Activated naive CD8-positive, alpha-beta T cell treated with anti-CD3 and anti-CD28 coated beads, Interleukin-2, amount 50 U/mL, for 24 hours (primary cell): ENCODE measurements at regions not wholly inside any gene's neighbourhood (a gene's known extent, or its start where the extent isn't known, plus 50 kb on each side); places are given as distances from the start of the nearest gene placed in this dataset.

ENCODE experiments used
- ATAC-seq: fragments of 150-1000 bp; cut with Tn5 transposase; one replicate; pipeline ENCODE4 v1.10.0; 2021
- DNase-seq: peaks from one replicate; pipeline ENCODE4 v3.0.0; 2021
- H3K27ac Mint-ChIP-seq: one replicate; pipeline ENCODE4 v1.8.0; 2021; ENCODE audit warnings: mild to moderate bottlenecking, mixed read lengths
- H3K27me3 Mint-ChIP-seq: one replicate; pipeline ENCODE4 v1.8.0; 2021; ENCODE audit warnings: mixed read lengths
- H3K36me3 Mint-ChIP-seq: one replicate; pipeline ENCODE4 v1.8.0; 2021; ENCODE audit warnings: low read depth, mixed read lengths
- H3K4me1 Mint-ChIP-seq: one replicate; pipeline ENCODE4 v1.8.0; 2021; ENCODE audit warnings: mixed read lengths
- H3K4me3 Mint-ChIP-seq: one replicate; pipeline ENCODE4 v1.8.0; 2021; ENCODE audit warnings: mild to moderate bottlenecking, moderate library complexity, mixed read lengths
- H3K9me3 Mint-ChIP-seq: one replicate; pipeline ENCODE4 v1.8.0; 2021; ENCODE audit warnings: mixed read lengths

- Mint-ChIP-seq H3K4me3 (no peak overlapping the region), H3K27ac (no peak overlapping the region), H3K27me3 (no peaks in the 10 kb centered on the region), H3K4me1 (no peaks in the 10 kb centered on the region), H3K9me3 (no peaks in the 10 kb centered on the region), H3K36me3 (no peaks in the 10 kb centered on the region)
- DNase-seq (no peak), ATAC-seq (no peak)
These were observed 252.2 kb upstream of the CDH7 start for GRCh38 chr18:65498605-65499004.

DNA sequence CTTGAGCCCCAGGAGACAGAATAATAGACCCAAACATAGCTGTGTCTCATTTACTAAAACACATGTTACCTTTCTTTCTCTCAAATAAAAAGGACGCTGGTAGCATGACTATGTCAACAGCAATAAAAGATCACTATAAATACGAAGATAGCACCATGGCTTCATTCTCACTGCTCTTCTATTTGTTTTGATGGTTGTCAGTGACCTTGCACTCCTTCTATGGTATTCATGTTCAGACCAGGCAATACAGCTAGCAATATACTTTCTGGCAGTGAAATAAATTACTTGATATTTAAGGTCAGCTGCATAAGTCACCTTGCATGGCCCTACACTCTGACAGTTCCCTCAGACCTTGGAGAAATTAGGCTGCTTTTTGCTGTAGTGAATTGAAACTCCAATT is 263.2 kb upstream of the CDH7 start:
- Mint-ChIP-seq H3K36me3 (no peaks in the 10 kb centered on the region), H3K27me3 (no peaks in the 10 kb centered on the region), H3K27ac (no peak overlapping the region), H3K4me1 (no peaks in the 10 kb centered on the region), H3K9me3 (peaks cover 8% of the 10 kb centered on the region), H3K4me3 (no peak overlapping the region)
- ATAC-seq (no peak), DNase-seq (no peak)

DNA sequence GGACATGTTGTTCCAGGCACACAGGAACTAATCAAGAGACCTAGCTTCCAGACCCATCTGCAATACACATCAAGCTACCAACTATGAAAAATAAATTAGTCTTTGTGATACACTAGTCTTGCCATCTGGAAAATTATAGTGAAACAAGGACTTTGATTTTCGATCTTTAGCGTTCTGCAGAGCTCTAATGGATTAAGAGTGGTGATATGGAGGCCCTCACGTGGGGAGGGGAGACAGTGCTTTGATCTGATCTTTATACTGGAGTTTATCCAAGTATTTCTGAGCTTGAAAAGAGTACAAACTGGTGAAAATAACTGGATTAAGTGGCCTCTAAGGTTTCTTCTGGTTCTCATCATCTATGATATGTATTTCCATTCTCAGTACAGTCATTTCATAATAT is 273.4 kb upstream of the CDH7 start:
- Mint-ChIP-seq H3K9me3 (no peaks in the 10 kb centered on the region), H3K27me3 (no peaks in the 10 kb centered on the region), H3K27ac (no peak overlapping the region), H3K36me3 (no peaks in the 10 kb centered on the region), H3K4me3 (no peak overlapping the region), H3K4me1 (no peaks in the 10 kb centered on the region)
- ATAC-seq (no peak), DNase-seq (no peak)

GRCh38 chr18:65468881-65469280 is 281.9 kb upstream of the CDH7 start:
- Mint-ChIP-seq H3K27me3 (no peaks in the 10 kb centered on the region), H3K36me3 (no peaks in the 10 kb centered on the region), H3K4me3 (no peak overlapping the region), H3K9me3 (peaks cover 8% of the 10 kb centered on the region), H3K27ac (no peak overlapping the region), H3K4me1 (no peaks in the 10 kb centered on the region)
- DNase-seq (no peak), ATAC-seq (no peak)

- no peak overlapping the region for H3K27ac Mint-ChIP-seq
- H3K4me3 Mint-ChIP-seq, result no peak overlapping the region
- H3K9me3 Mint-ChIP-seq, result peaks cover 15% of the 10 kb centered on the region
- no peak for DNase-seq
- ATAC-seq, result no peak
- no peaks in the 10 kb centered on the region for H3K27me3 Mint-ChIP-seq
- H3K36me3 Mint-ChIP-seq, result no peaks in the 10 kb centered on the region
- no peaks in the 10 kb centered on the region for H3K4me1 Mint-ChIP-seq
These were observed 286.5 kb upstream of the CDH7 start for GRCh38 chr18:65464361-65464760.

DNA sequence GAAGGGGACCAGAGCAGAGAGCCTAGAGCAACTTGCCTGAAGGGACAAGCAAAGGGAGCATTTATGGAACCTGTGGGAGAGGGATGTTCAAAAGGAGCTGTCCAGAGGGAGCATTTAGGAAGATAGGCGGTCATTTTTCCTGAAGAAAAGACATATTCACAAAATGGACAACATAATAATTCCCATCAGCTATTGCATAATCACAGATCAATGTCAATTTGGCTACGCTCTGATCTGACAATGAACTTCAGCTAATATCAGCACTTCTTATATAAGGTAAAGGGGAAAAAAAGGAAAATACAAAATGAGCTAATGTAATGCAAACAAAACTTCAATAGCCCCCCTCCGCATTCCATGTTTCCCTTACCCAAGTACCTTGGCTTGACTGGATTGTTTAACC is 291.1 kb upstream of the CDH7 start:
- Mint-ChIP-seq H3K4me3 (no peak overlapping the region), H3K27me3 (no peaks in the 10 kb centered on the region), H3K27ac (no peak overlapping the region), H3K4me1 (no peaks in the 10 kb centered on the region), H3K36me3 (no peaks in the 10 kb centered on the region), H3K9me3 (peaks cover 11% of the 10 kb centered on the region)
- ATAC-seq (no peak), DNase-seq (no peak)

DNA sequence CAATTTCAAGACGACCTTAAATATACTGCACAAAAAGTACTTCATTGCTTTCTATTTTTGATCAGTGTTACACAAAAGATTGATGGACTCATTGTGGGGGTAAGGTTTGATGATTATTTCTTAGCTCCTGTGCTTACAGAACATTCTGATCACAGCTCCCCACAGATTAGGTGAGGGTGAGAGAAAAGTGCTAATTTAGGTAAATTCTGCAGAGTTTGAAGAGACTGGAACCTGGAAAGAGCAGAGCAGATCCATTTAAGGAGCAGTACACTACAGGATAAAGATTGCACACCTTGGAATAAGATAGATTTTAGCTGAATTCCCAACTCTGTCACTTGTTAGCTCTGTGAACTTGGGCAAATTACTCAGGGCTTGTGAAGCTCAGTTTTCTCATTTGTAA is 291.9 kb upstream of the CDH7 start:
- DNase-seq (no peak), ATAC-seq (no peak)
- Mint-ChIP-seq H3K36me3 (no peaks in the 10 kb centered on the region), H3K4me1 (no peaks in the 10 kb centered on the region), H3K27me3 (no peaks in the 10 kb centered on the region), H3K27ac (no peak overlapping the region), H3K9me3 (peaks cover 7% of the 10 kb centered on the region), H3K4me3 (no peak overlapping the region)

DNA sequence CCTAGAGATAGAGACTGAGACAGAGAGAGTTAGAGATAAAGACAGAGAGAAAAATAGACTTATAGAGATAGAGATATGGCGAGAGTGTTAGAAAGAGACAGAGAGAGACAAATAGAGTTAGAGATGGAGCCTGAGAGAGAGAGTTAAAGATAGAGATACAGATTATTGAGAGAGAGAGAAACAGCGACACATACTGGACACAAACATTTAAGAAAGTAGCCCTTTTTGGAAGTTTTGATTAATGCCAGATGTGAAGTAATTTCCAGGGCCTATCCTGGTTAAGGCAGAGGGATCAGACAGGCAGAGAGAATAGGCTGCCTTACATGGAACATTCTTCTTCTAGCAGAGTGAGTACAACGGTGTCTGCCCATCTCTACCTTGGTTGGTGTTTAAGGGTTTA is 311.6 kb upstream of the CDH7 start:
- DNase-seq, result no peak
- H3K4me3 Mint-ChIP-seq, result no peak overlapping the region
- H3K36me3 Mint-ChIP-seq, result no peaks in the 10 kb centered on the region
- no peaks in the 10 kb centered on the region for H3K9me3 Mint-ChIP-seq
- no peaks in the 10 kb centered on the region for H3K27me3 Mint-ChIP-seq
- no peak overlapping the region for H3K27ac Mint-ChIP-seq
- no peak for ATAC-seq
- H3K4me1 Mint-ChIP-seq, result no peaks in the 10 kb centered on the region

- H3K4me3 Mint-ChIP-seq, result no peak overlapping the region
- DNase-seq (no peak), ATAC-seq (no peak)
- H3K27me3 Mint-ChIP-seq, result no peaks in the 10 kb centered on the region
- no peaks in the 10 kb centered on the region for H3K4me1 Mint-ChIP-seq
- H3K36me3 Mint-ChIP-seq, result no peaks in the 10 kb centered on the region
- H3K27ac Mint-ChIP-seq, result no peak overlapping the region
- H3K9me3 Mint-ChIP-seq, result no peaks in the 10 kb centered on the region
These were observed 314.4 kb upstream of the CDH7 start for GRCh38 chr18:65436430-65436829.

DNA sequence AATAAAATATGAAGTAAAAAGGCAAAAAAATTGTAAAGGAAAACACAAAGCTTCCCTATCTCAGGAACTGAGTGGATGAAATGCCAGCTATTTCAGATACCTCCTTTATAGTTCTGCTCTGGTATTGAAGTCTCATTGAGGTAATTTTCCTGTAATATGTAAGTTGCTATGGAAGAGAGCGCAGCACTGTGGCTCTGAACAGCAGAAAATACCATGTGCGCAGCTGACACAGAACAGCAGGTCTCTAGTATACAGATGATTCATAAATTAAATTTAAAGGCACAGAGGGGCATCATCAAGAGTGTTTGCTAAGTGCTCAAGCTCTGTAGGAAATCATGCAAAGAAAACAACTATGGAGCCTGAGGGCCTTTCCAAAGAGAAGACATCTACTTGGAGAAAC is 315.3 kb upstream of the CDH7 start:
- Mint-ChIP-seq H3K9me3 (no peaks in the 10 kb centered on the region), H3K4me3 (no peak overlapping the region), H3K27ac (no peak overlapping the region), H3K36me3 (no peaks in the 10 kb centered on the region), H3K27me3 (no peaks in the 10 kb centered on the region), H3K4me1 (no peaks in the 10 kb centered on the region)
- DNase-seq (no peak), ATAC-seq (no peak)

- Mint-ChIP-seq H3K27ac (no peak overlapping the region), H3K4me3 (no peak overlapping the region), H3K9me3 (peaks cover 6% of the 10 kb centered on the region), H3K27me3 (no peaks in the 10 kb centered on the region), H3K36me3 (no peaks in the 10 kb centered on the region), H3K4me1 (no peaks in the 10 kb centered on the region)
- no peak for ATAC-seq
- DNase-seq, result no peak
These were observed 321.2 kb upstream of the CDH7 start for GRCh38 chr18:65429601-65430000.

DNA sequence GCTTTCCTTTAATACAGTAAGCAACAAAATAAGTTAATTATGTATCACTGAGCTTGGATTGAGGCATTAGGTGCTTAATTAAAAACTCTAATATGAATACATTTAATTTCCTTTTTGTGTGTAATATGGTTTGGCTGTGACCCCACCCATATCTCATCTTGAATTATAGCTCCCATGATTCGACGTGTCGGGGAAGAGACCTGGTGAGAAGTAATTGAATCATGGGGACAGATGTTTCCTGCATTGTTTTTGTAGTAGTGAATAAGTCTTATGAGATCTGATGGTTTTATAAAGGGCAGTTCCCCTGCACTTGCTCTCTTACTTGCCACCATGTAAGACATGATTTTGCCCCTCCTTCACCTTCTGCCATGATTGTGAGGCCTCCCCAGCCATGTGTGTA is 325.4 kb upstream of the CDH7 start:
- Mint-ChIP-seq H3K36me3 (no peaks in the 10 kb centered on the region), H3K27me3 (no peaks in the 10 kb centered on the region), H3K27ac (no peak overlapping the region), H3K4me3 (no peak overlapping the region), H3K9me3 (peaks cover 16% of the 10 kb centered on the region), H3K4me1 (no peaks in the 10 kb centered on the region)
- ATAC-seq (no peak), DNase-seq (no peak)

GRCh38 chr18:65423776-65424175 is 327.0 kb upstream of the CDH7 start:
- no peak overlapping the region for H3K27ac Mint-ChIP-seq
- H3K9me3 Mint-ChIP-seq, result peaks cover 16% of the 10 kb centered on the region
- ATAC-seq, result no peak
- no peaks in the 10 kb centered on the region for H3K27me3 Mint-ChIP-seq
- H3K36me3 Mint-ChIP-seq, result no peaks in the 10 kb centered on the region
- no peak for DNase-seq
- no peaks in the 10 kb centered on the region for H3K4me1 Mint-ChIP-seq
- no peak overlapping the region for H3K4me3 Mint-ChIP-seq

DNA sequence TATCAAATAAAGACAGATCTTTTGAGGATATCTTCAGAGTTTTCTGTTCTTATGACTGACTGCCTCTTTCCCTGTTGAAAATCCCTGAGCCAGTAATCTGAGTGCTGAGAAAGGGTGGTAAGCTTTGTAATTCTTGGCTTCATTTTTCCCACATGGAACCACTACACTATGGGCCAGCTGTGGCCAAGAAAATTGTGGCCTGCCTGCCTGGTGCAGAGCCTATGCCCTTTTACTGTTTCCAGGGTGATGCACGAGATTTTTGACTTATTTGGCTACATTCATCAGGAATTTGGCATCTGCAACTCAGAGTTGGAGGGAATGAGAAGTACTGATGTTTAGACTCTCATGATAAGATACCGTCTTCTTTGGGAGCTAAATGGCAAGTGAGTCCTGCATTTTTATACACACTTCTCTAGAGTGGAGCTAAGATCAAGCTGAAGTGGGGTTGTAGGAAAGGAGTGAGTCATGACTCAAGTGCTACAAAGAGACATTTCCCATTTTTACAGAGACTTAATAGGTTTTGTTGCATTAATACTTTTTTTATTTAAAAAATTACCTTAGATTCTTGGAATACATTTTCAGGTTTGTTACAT is 328.2 kb upstream of the CDH7 start:
- Mint-ChIP-seq H3K4me3 (no peak overlapping the region), H3K36me3 (no peaks in the 10 kb centered on the region), H3K9me3 (peaks cover 19% of the 10 kb centered on the region), H3K27me3 (no peaks in the 10 kb centered on the region), H3K27ac (no peak overlapping the region), H3K4me1 (no peaks in the 10 kb centered on the region)
- ATAC-seq, result no peak
- DNase-seq, result no peak

DNA sequence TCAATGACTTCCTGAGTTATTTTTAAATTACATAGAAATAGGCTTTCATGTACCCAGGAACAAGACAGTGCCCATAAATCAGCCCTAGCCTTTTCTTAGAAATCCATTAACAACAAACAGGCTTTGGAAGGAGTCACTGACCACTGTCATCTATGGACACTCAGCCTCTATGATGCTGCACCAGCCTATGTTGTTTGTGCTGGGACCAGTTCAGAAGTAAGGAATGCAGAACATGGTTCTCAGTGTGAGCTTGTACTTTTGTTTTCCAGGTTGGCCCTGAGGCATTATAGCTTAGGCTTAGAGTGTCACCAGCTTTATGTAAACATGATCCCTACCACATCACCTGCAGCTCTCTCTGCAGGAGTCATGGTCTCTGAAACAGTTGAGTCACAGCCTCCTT is 335.7 kb upstream of the CDH7 start:
- ATAC-seq (no peak), DNase-seq (no peak)
- H3K9me3 Mint-ChIP-seq, result peaks cover 7% of the 10 kb centered on the region
- H3K4me1 Mint-ChIP-seq, result no peaks in the 10 kb centered on the region
- no peaks in the 10 kb centered on the region for H3K36me3 Mint-ChIP-seq
- no peak overlapping the region for H3K27ac Mint-ChIP-seq
- no peak overlapping the region for H3K4me3 Mint-ChIP-seq
- no peaks in the 10 kb centered on the region for H3K27me3 Mint-ChIP-seq

DNA sequence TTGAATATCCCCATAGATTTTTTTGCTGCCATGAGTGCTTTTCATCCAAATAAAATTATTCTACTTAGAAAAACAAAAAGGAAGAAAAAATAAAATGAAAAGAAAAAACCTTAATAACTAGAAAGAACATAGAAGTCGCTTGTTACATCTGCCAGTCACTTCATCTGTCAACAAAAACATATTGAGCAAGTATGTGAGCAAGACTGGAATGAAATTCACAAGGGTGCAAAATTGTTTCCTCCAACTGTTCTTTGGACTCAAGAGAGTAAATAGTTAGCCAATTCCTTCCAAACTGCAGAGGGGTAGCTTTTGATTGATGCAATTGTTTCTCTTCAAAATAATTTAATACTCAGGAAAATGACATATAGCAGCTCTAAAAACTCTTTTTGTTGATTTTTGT is 336.3 kb upstream of the CDH7 start:
- Mint-ChIP-seq H3K9me3 (peaks cover 7% of the 10 kb centered on the region), H3K4me1 (no peaks in the 10 kb centered on the region), H3K36me3 (no peaks in the 10 kb centered on the region), H3K4me3 (no peak overlapping the region), H3K27ac (no peak overlapping the region), H3K27me3 (no peaks in the 10 kb centered on the region)
- DNase-seq (no peak), ATAC-seq (no peak)
